Stimulated activated CD8-positive, alpha-beta memory T cell treated with anti-CD3 and anti-CD28 coated beads, Interleukin-15, amount 100 ng/mL, for 24 hours (primary cell): ENCODE measurements at regions not wholly inside any gene's neighbourhood (a gene's known extent, or its start where the extent isn't known, plus 50 kb on each side); places are given as distances from the start of the nearest gene placed in this dataset.
"Not testable (repeated sequence)": the region's sequence is repeated elsewhere in the genome, so short reads cannot be mapped to it uniquely, and the experiment has no call there.

Experiments
- DNase-seq: peaks from one replicate; pipeline ENCODE4 v3.0.0-alpha.2; 2020; ENCODE audit warnings: low read depth

DNA sequence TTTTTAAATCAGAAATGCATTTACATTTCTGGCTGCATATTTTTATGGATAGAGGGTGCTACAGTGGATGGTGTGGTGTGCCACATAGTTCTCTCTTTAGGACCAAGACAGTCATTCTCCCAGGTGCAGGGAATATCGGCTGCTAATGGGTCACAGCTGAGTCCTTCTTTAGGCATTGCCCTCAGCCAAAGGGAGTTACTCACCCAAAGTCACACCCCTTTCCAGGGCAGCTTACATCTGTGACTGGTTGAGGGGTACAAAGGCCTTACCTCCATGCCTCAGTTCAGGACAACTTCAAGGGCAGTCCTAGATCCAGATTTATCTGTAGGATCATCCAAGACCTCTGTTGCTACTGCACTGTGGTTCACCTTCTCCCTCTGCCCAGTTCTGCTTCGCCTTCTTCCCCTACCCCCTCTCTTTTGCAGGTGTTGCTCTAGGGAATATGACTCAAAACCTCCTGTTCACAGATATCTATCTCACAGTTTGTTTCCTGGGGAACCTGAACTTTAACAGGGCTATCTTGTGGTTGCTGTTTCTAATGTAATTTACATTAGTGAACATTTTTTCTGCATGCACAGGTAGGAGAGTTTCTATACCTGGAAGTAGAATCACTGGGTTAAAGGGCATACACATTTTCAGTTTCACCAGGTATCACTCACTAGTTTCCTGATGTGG is 413.9 kb downstream of the RPS6KC1 start:
- no peak for DNase-seq

- no peak for DNase-seq
Observed at GRCh38 chr1:213466541-213466940, 415.5 kb downstream of the RPS6KC1 start.

DNA sequence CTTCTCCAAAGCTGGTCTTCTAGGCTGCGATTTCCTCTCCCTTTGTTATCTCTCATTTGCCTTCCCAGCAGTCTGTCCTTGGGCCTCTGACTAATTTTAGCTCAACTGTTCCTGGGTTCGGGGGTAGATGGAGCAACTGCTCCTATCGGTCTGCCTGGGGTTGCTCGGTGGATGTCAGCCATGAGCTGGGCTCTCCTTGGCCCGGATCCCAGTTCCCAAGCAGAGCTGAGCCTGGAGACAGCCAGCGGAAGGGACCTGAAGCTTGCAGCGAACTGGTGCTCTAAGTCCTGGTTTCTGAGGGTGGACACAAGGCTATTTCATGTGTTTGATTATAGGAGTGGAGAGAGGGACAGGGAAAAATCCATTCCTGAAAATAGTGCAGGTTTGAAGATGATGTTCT is 423.0 kb downstream of the RPS6KC1 start:
- no peak for DNase-seq

- no peak for DNase-seq
Observed at GRCh38 chr1:213481395-213481794, 430.4 kb downstream of the RPS6KC1 start.

- DNase-seq = no peak
Observed at GRCh38 chr1:213484333-213484732, 433.3 kb downstream of the RPS6KC1 start.

GRCh38 chr1:213484758-213485157 is 433.7 kb downstream of the RPS6KC1 start:
- no peak for DNase-seq

- no peak for DNase-seq
Observed at GRCh38 chr1:213486488-213486887, 435.4 kb downstream of the RPS6KC1 start.

DNA sequence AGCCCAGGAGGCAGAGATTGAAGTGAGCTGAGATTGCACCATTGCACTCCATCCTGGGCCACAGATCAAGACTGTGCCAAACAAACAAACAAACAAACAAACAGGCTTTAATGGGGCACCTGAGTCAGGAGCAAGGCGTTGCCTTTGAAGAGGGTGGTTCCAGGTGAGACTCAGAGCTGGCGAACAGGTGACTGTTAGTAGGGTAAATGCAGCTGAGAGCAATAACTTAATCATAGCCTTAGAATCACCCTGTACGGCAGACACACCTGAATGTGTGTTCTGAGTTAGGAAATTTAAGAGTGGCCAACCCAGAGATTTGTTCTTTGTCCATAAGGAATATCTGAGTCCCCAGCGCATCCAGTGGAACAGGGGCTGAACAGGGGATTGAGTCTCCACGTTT is 440.4 kb downstream of the RPS6KC1 start:
- no peak for DNase-seq

DNA sequence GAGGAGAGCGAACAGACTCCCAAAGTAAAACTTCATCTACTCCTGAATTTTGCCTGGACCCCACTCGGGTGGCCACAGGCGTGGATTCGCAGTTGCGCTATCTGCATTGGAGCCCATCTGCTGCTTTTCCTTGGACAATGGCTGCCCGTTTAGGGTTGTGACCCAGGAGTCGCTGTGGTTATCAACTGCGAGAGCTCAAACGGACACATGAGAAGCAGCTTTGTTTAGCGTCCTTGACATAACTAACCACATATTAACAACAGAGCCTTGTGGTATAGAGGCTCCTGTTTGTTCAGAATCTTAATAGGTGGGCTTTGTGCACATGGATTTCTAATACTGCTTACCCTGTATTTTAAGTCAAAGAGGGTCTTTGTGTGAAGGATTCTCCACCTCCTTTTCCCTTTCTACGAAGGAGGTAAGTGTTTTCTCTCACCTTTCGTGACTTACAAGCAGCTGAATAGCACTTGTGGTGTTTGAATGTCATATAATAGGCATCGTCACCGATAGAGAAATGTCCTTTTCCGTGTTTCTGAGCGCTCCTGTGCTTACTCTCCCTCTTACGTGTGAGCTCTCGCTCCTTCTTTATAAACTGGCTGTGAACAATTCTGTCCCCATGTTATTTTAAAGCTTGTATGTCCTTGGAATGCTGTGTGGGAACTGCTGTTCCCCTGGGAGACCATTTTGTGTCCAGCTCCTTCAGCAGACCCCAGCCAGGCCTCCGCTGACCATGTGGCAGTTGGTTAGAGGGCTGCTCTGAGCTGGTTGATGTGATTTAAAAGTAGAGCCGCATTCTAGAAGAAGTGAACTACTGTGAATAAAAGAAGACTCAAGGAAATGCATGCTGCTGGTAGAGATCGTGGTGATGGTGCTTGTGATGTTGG is 441.4 kb downstream of the RPS6KC1 start:
- DNase-seq = no peak

DNA sequence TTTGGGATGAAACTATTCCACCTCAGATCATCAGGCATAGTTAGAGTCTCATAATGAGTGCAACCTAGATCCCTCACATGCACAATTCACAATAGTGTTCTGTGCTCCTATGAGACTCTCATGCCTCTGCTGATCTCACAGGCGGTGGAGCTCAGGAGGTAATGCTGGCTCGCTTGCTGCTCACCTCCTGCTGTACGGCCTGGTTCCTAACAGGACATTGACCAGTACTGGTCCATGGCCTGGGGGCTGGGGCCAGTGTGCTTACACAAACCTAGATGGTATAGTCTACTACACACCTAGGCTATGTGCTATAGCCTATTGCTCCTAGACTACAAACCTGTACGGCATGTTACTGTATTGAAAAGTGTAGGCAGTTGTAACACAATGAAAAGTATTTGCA is 448.4 kb downstream of the RPS6KC1 start:
- DNase-seq = no peak

DNA sequence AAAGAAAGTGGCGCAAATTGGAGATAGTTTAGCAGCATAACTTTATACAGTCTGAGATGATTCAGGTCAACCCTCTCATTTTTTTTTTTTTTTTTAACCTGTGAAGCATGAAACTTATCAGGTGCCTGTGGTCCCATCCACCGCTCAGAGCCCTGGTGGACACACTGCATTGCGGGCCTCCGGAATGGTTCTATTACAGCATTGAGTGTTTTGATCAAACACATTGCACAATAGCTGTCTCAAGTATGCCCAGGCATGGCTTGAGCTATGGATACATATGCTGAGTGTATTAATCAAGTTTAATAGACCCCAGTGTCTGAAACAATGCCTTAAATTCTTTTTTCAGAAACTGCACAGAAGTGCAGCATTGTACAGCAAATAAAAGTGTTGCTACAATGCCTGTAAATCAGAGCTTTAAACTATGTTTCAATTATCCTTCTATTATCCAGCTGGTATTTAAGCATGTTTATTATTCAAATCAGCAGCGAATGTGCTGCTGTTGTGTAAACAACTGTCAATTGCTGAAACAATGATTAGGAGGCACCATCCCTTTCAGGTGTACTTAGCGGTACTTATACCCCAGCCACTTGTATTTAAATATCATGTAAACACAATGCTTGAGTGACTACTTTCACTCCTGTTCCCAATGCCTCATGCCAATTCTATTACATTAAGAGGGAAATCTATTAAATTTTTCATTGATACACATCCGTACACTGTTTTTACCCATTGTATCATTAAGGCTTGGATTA is 456.6 kb downstream of the RPS6KC1 start:
- no peak for DNase-seq

DNA sequence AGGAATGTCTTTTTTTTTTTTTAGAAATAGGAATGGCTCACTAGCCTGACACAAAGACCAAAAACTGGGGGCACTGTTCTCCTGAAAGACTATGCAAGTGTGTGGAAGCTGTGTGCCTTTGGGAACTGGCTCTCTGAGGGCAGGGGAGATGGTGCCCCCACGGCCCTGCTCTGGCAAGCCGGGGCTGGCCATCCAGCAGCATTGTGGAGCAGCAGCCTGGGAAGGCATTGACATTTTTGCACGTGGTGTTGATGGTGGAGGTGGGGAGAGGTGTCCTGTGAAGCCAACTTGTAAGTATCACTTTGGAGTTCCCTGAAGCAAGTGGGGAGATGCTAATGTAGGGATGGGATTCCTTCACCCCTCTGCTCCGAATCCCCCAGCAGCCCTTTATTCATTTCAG is 460.1 kb downstream of the RPS6KC1 start:
- DNase-seq = no peak

- DNase-seq = no peak
Observed at GRCh38 chr1:213512316-213512715, 461.3 kb downstream of the RPS6KC1 start.

GRCh38 chr1:213513006-213513405 is 462.0 kb downstream of the RPS6KC1 start:
- DNase-seq = no peak

- not testable (repeated sequence) for DNase-seq
Observed at GRCh38 chr1:213514408-213515179, 463.6 kb downstream of the RPS6KC1 start.

DNA sequence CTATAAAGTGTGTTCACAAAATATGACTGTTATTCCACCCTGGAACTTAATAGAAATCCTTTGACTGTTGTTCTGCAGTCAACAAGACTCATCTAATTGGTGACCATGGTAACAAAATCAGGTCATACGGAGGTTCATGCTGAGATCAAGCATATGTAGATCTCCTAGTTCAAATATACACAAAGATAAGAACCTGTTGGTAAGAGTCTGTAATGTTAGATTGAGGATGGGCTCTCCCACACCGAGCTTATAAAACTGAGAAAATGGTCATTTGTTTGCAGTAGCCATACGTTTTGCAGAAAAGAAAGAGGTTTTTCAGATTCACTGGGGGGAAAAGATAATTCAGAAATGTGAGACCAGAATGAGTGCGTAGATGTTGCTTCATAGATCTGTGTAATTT is 468.1 kb downstream of the RPS6KC1 start:
- no peak for DNase-seq

- DNase-seq = no peak
Observed at GRCh38 chr1:213521206-213521605, 466.6 kb upstream of the PROX1 start.

DNA sequence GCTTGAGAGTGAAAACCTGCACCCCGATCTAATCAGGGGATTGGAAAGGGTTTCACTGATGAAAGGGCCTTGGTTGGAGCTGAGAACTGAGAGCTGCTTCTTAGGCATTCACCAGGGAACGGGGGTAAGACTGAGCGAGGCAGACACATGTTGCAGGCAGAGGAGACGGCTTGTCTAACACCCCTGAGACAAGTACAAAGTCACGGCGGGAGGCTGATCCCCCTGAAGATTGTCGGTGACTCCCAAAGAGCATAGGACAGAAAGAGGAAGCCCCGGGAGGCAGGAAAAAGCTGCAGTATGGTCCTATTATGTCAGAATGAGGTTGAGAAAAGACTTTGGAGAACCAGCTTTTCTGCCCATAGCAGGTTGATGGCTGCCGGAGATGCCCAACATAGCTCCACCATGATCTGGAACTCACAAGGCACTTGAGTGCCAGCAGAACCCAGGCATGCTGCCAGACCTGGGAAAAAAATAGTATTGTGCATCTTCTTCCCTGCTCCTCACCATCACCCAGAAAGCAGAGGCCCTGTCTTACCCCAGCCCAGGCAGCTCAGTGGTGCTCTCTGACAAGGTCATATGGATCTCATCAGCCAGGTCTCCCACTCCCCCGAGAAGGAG is 463.9 kb upstream of the PROX1 start:
- no peak for DNase-seq

GRCh38 chr1:213526306-213526705 is 461.5 kb upstream of the PROX1 start:
- no peak for DNase-seq

DNA sequence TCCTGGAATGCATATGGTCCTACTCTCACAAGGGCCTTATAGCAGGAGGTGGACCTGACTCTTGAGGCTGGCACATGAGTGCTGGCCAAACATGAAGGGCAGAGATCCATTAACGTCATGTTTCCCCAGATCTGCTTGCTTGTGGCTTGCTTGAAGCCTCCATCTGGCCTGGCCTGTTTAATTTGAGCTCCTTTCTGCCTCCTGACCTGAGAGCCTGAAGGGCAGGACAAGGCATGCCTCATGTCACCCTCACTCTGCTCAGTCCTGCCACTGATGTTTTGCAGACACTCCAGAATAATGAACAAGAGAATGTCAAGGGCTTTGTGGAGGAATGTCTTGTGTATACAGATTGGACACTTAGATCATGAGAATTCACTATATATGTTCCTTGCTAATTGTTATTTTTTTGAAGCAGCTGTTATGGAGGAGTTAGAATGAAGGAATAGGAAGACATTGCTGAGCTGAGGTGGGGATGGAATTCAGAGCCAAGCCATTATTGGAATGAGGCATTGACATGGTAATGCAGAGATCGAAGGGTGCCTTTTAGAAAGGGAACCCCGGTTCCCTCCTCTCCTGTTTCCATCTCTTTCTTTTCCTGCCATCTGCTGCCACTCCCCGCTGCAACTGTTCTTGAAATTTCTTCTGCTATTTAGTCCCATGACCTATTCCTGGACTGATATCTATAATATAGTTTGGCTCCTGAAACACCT is 457.0 kb upstream of the PROX1 start:
- no peak for DNase-seq
